ENCODE measurements at regions not wholly inside any gene's neighbourhood (a gene's known extent, or its start where the extent isn't known, plus 50 kb on each side); places are given as distances from the start of the nearest gene placed in this dataset.

GRCh38 chr7:4399596-4399995, 282.5 kb upstream of the FOXK1 start:
- H3K4me1 Mint-ChIP-seq (ENCODE audit: low read depth) = no peaks in the 10 kb centered on the region

GRCh38 chr7:4406288-4407058, 275.6 kb upstream of the FOXK1 start:
- no peak overlapping the region for H3K4me3 Mint-ChIP-seq
- no peak overlapping the region for H3K27ac Mint-ChIP-seq
- ATAC-seq (no peak), DNase-seq (no peak)
- ChIA-PET CTCF (no interaction called here), POLR2A (no interaction called here)
- H3K4me1 Mint-ChIP-seq (ENCODE audit: low read depth) = no peaks in the 10 kb centered on the region
- no peaks in the 10 kb centered on the region for H3K36me3 Mint-ChIP-seq (ENCODE audit: low read depth)
- H3K9me3 Mint-ChIP-seq (ENCODE audit: insufficient read depth) = peaks cover 10% of the 10 kb centered on the region
- H3K27me3 Mint-ChIP-seq (ENCODE audit: low read depth) = peaks cover 4% of the 10 kb centered on the region

More at GRCh38 chr7:4399596-4399995, 282.5 kb upstream of the FOXK1 start:
- Mint-ChIP-seq H3K4me3 (no peak overlapping the region), H3K36me3 (ENCODE audit: low read depth) (no peaks in the 10 kb centered on the region), H3K9me3 (ENCODE audit: insufficient read depth) (peaks cover 11% of the 10 kb centered on the region), H3K27me3 (ENCODE audit: low read depth) (peaks cover 2% of the 10 kb centered on the region), H3K27ac (no peak overlapping the region)
- ChIA-PET POLR2A (no interaction called here), CTCF (interaction anchor here (0.6 kb wide), 1 partner anchor 146 kb away, joined by 3 read pairs; no protein-coding TSS in a partner anchor)
- DNase-seq (no peak), ATAC-seq (no peak)

- POLR2A ChIA-PET = no interaction called here
- ATAC-seq (no peak), DNase-seq (no peak)
- Mint-ChIP-seq H3K4me1 (ENCODE audit: low read depth) (no peaks in the 10 kb centered on the region), H3K27ac (no peak overlapping the region), H3K9me3 (ENCODE audit: insufficient read depth) (no peaks in the 10 kb centered on the region), H3K36me3 (ENCODE audit: low read depth) (no peaks in the 10 kb centered on the region), H3K4me3 (no peak overlapping the region), H3K27me3 (ENCODE audit: low read depth) (peaks cover 1% of the 10 kb centered on the region)
- CTCF ChIA-PET = no interaction called here
These were observed 272.1 kb upstream of the FOXK1 start for GRCh38 chr7:4409946-4410345.

GRCh38 chr7:4416396-4417056, 265.6 kb upstream of the FOXK1 start:
- Mint-ChIP-seq H3K36me3 (ENCODE audit: low read depth) (no peaks in the 10 kb centered on the region), H3K9me3 (ENCODE audit: insufficient read depth) (peaks cover 3% of the 10 kb centered on the region), H3K27ac (no peak overlapping the region), H3K27me3 (ENCODE audit: low read depth) (peaks cover 2% of the 10 kb centered on the region), H3K4me1 (ENCODE audit: low read depth) (no peaks in the 10 kb centered on the region), H3K4me3 (no peak overlapping the region)
- no peak for DNase-seq
- ChIA-PET CTCF (no interaction called here), POLR2A (no interaction called here)
- no peak for ATAC-seq

- DNase-seq = no peak
- ChIA-PET CTCF (no interaction called here), POLR2A (no interaction called here)
- peaks cover 6% of the 10 kb centered on the region for H3K9me3 Mint-ChIP-seq (ENCODE audit: insufficient read depth)
- H3K36me3 Mint-ChIP-seq (ENCODE audit: low read depth) = no peaks in the 10 kb centered on the region
- H3K4me3 Mint-ChIP-seq = no peak overlapping the region
- no peaks in the 10 kb centered on the region for H3K4me1 Mint-ChIP-seq (ENCODE audit: low read depth)
- no peaks in the 10 kb centered on the region for H3K27me3 Mint-ChIP-seq (ENCODE audit: low read depth)
- no peak for ATAC-seq
- H3K27ac Mint-ChIP-seq = no peak overlapping the region
These were observed 253.6 kb upstream of the FOXK1 start for GRCh38 chr7:4428526-4428925.

GRCh38 chr7:4430227-4430626, 251.9 kb upstream of the FOXK1 start:
- Mint-ChIP-seq H3K27ac (no peak overlapping the region), H3K36me3 (ENCODE audit: low read depth) (no peaks in the 10 kb centered on the region), H3K27me3 (ENCODE audit: low read depth) (no peaks in the 10 kb centered on the region), H3K4me1 (ENCODE audit: low read depth) (no peaks in the 10 kb centered on the region), H3K9me3 (ENCODE audit: insufficient read depth) (peaks cover 6% of the 10 kb centered on the region), H3K4me3 (no peak overlapping the region)
- POLR2A ChIA-PET = no interaction called here
- DNase-seq (no peak), ATAC-seq (no peak)
- CTCF ChIA-PET = no interaction called here

- CTCF ChIA-PET = no interaction called here
- ATAC-seq (no peak), DNase-seq (no peak)
- Mint-ChIP-seq H3K27ac (no peak overlapping the region), H3K9me3 (ENCODE audit: insufficient read depth) (peaks cover 6% of the 10 kb centered on the region), H3K4me1 (ENCODE audit: low read depth) (no peaks in the 10 kb centered on the region), H3K4me3 (no peak overlapping the region), H3K27me3 (ENCODE audit: low read depth) (no peaks in the 10 kb centered on the region), H3K36me3 (ENCODE audit: low read depth) (no peaks in the 10 kb centered on the region)
- POLR2A ChIA-PET = no interaction called here
These were observed 247.8 kb upstream of the FOXK1 start for GRCh38 chr7:4434306-4434705.

GRCh38 chr7:4436361-4436895, 245.7 kb upstream of the FOXK1 start:
- H3K9me3 Mint-ChIP-seq (ENCODE audit: insufficient read depth) = peaks cover 6% of the 10 kb centered on the region
- no peak overlapping the region for H3K4me3 Mint-ChIP-seq
- no peaks in the 10 kb centered on the region for H3K36me3 Mint-ChIP-seq (ENCODE audit: low read depth)
- H3K27me3 Mint-ChIP-seq (ENCODE audit: low read depth) = no peaks in the 10 kb centered on the region
- H3K4me1 Mint-ChIP-seq (ENCODE audit: low read depth) = no peaks in the 10 kb centered on the region
- DNase-seq = no peak
- ChIA-PET POLR2A (no interaction called here), CTCF (no interaction called here)
- no peak for ATAC-seq
- H3K27ac Mint-ChIP-seq = no peak overlapping the region

GRCh38 chr7:4436936-4437335, 245.2 kb upstream of the FOXK1 start:
- Mint-ChIP-seq H3K9me3 (ENCODE audit: insufficient read depth) (peaks cover 2% of the 10 kb centered on the region), H3K4me3 (no peak overlapping the region), H3K36me3 (ENCODE audit: low read depth) (no peaks in the 10 kb centered on the region), H3K27ac (no peak overlapping the region), H3K4me1 (ENCODE audit: low read depth) (no peaks in the 10 kb centered on the region), H3K27me3 (ENCODE audit: low read depth) (no peaks in the 10 kb centered on the region)
- DNase-seq (no peak), ATAC-seq (no peak)
- CTCF ChIA-PET = no interaction called here
- POLR2A ChIA-PET = no interaction called here

- no peaks in the 10 kb centered on the region for H3K36me3 Mint-ChIP-seq (ENCODE audit: low read depth)
- no peak for ATAC-seq
- H3K27ac Mint-ChIP-seq = no peak overlapping the region
- no peaks in the 10 kb centered on the region for H3K9me3 Mint-ChIP-seq (ENCODE audit: insufficient read depth)
- no peaks in the 10 kb centered on the region for H3K4me1 Mint-ChIP-seq (ENCODE audit: low read depth)
- H3K27me3 Mint-ChIP-seq (ENCODE audit: low read depth) = no peaks in the 10 kb centered on the region
- no peak for DNase-seq
- POLR2A ChIA-PET = no interaction called here
- H3K4me3 Mint-ChIP-seq = no peak overlapping the region
- CTCF ChIA-PET = no interaction called here
These were observed 244.2 kb upstream of the FOXK1 start for GRCh38 chr7:4437916-4438315.

GRCh38 chr7:4438723-4439245, 243.3 kb upstream of the FOXK1 start:
- no peaks in the 10 kb centered on the region for H3K27me3 Mint-ChIP-seq (ENCODE audit: low read depth)
- POLR2A ChIA-PET = no interaction called here
- H3K36me3 Mint-ChIP-seq (ENCODE audit: low read depth) = no peaks in the 10 kb centered on the region
- H3K9me3 Mint-ChIP-seq (ENCODE audit: insufficient read depth) = peaks cover under 1% of the 10 kb centered on the region
- H3K4me3 Mint-ChIP-seq = no peak overlapping the region
- CTCF ChIA-PET = no interaction called here
- DNase-seq (no peak), ATAC-seq (no peak)
- no peaks in the 10 kb centered on the region for H3K4me1 Mint-ChIP-seq (ENCODE audit: low read depth)
- H3K27ac Mint-ChIP-seq = no peak overlapping the region

- ATAC-seq = no peak
- DNase-seq = no peak
- Mint-ChIP-seq H3K9me3 (ENCODE audit: insufficient read depth) (peaks cover 4% of the 10 kb centered on the region), H3K27ac (no peak overlapping the region), H3K4me3 (no peak overlapping the region), H3K27me3 (ENCODE audit: low read depth) (no peaks in the 10 kb centered on the region), H3K36me3 (ENCODE audit: low read depth) (no peaks in the 10 kb centered on the region), H3K4me1 (ENCODE audit: low read depth) (no peaks in the 10 kb centered on the region)
- POLR2A ChIA-PET = no interaction called here
- CTCF ChIA-PET = no interaction called here
These were observed 242.7 kb upstream of the FOXK1 start for GRCh38 chr7:4439444-4439843.

Data from activated CD8-positive, alpha-beta T cell treated with anti-CD3 and anti-CD28 coated beads, Interleukin-2, amount 10 ng/mL, durations not matched to agents 7 days and 5 days (primary cell).